ENCODE measurements at regions not wholly inside any gene's neighbourhood (a gene's known extent, or its start where the extent isn't known, plus 50 kb on each side); places are given as distances from the start of the nearest gene placed in this dataset.

- no peak for DNase-seq
These were observed 320.1 kb upstream of the ATP11B start for GRCh38 chr3:182473191-182473710.

- no peak for DNase-seq
These were observed 314.9 kb upstream of the ATP11B start for GRCh38 chr3:182478369-182478768.

GRCh38 chr3:182479419-182480336 is 313.6 kb upstream of the ATP11B start:
- DNase-seq = no peak

GRCh38 chr3:182482705-182483104 is 310.6 kb upstream of the ATP11B start:
- no peak for DNase-seq

- no peak for DNase-seq
These were observed 308.6 kb upstream of the ATP11B start for GRCh38 chr3:182484682-182485081.

GRCh38 chr3:182485301-182485700 is 308.0 kb upstream of the ATP11B start:
- no peak for DNase-seq

- no peak for DNase-seq
These were observed 306.8 kb upstream of the ATP11B start for GRCh38 chr3:182486463-182486862.

GRCh38 chr3:182487143-182487542 is 306.2 kb upstream of the ATP11B start:
- DNase-seq = no peak

- no peak for DNase-seq
These were observed 305.7 kb upstream of the ATP11B start for GRCh38 chr3:182487611-182488010.

- no peak for DNase-seq
These were observed 302.5 kb upstream of the ATP11B start for GRCh38 chr3:182490596-182491491.

GRCh38 chr3:182491577-182491976 is 301.7 kb upstream of the ATP11B start:
- no peak for DNase-seq

GRCh38 chr3:182492536-182492935 is 300.8 kb upstream of the ATP11B start:
- DNase-seq = no peak

- DNase-seq = no peak
These were observed 293.0 kb upstream of the ATP11B start for GRCh38 chr3:182500289-182500688.

GRCh38 chr3:182501856-182502255 is 291.4 kb upstream of the ATP11B start:
- no peak for DNase-seq

GRCh38 chr3:182503401-182503800 is 289.9 kb upstream of the ATP11B start:
- no peak for DNase-seq

GRCh38 chr3:182508919-182509711 is 284.2 kb upstream of the ATP11B start:
- no peak for DNase-seq

GRCh38 chr3:182509844-182510460 is 283.4 kb upstream of the ATP11B start:
- DNase-seq = no peak

GRCh38 chr3:182514236-182514964 is 278.9 kb upstream of the ATP11B start:
- DNase-seq = no peak

GRCh38 chr3:182516597-182517336 is 276.5 kb upstream of the ATP11B start:
- DNase-seq = no peak

GRCh38 chr3:182519569-182519968 is 273.7 kb upstream of the ATP11B start:
- no peak for DNase-seq

GRCh38 chr3:182521339-182521738 is 272.0 kb upstream of the ATP11B start:
- DNase-seq = no peak

All from activated effector memory CD4-positive, alpha-beta T cell treated with Interleukin-2 at 50 U/mL for 16 hours (primary cell).